Left ventricle myocardium superior (tissue), 1 donor: ENCODE measurements at regions not wholly inside any gene's neighbourhood (a gene's known extent, or its start where the extent isn't known, plus 50 kb on each side); places are given as distances from the start of the nearest gene placed in this dataset.
"Not testable (repeated sequence)": the region's sequence is repeated elsewhere in the genome, so short reads cannot be mapped to it uniquely, and the experiment has no call there.

Experiments
- ATAC-seq: fragments of 200-7000 bp; cut with Tn5 transposase; one replicate; pipeline ENCODE4 v1.9.1; 2020; ENCODE audit warnings: mild to moderate bottlenecking, moderate library complexity
- DNase-seq: peaks from one replicate; pipeline ENCODE4 v3.0.0-alpha.2; 2020
- intact Hi-C: fragments of 100-400 bp; cut with micrococcal nuclease; formaldehyde crosslinking; loops from one replicate; pipeline ENCODE4 v1.11.0; 2022
- donor health status: DM: no; HTN: yes; CAD: no; lungs with severe emphysema.

DNA sequence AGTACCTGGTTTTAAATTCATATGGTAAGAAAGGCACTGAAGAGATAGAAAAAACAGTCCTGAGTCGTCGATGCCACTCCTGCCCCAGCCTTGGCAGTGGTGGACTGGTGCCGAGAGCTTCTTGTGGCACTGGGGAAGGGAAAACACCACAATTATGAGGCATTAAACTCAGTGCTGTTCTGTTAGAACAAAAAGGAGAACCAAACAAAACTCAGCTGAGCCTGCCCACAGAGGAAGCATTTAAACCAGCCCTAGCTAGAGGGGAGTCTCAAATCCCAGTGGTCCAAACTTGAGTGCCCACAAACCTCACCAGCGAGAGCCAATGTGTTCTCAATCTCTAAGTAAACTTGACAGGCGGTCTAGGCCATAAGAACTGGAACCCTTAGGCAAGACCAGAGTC lies 1254.5 kb upstream of the FAM98A start:
- ATAC-seq: no peak
- intact Hi-C loops: no loop called here
- no peak for DNase-seq

DNA sequence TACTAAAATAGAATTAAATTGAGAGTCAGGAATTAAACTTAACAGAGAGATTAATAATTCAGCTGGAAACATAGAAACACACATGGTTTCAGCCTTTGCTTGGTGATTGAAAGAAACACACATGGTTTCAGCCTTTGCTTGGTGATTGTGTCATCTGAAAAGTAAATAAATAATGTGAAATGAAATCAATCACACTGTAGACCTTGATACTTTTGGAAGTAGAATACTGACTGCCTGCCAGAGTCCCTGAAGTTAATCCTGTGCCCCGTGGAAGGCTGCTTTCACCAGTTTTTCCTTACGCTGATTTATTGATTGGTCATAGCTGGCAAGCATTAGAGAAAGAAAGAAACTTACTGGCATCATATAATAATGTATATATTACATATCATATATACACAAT lies 1252.7 kb upstream of the FAM98A start:
- intact Hi-C loops: no loop called here
- DNase-seq: no peak
- no peak for ATAC-seq

DNA sequence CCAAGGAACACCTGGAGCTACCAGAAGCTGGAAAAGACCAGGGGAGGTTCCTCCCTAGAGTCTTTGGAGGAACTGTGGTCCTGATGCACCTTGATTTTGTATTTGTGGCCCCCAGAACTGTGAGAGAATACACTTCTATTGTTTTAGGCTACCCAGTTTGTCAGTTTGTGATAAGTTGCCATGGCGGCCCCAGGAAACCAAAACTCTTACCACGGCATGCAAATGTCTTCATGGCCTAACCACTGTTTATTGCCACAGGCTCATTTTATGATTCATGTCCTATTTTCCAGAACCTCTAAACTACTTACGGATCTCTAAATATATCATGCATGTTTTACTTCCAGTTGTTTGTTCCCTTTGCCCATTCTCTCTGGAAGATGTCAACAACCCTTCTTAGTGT lies 1250.7 kb upstream of the FAM98A start:
- ATAC-seq (no peak), DNase-seq (no peak)
- intact Hi-C loops: no loop called here

DNA sequence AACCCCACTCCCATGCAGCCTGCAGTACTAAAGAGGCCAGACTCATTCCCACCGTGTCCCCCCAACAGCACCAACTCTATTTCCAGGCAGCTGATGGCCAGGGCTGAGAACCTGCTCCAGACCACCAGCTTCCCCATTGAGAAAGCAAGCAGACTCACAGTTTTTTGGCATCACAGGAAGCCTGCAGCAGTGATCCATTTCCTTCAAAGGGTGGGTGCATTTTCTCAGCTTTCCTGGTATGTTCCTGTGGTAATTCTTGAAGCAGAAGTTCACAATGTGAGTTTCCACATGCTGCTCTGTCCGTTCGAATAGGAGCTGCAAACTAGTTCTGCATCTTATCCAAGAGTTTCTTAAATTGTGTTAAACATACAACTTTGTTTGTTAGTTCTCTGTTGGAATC lies 1249.6 kb upstream of the FAM98A start:
- no peak for DNase-seq
- ATAC-seq: no peak
- intact Hi-C loops: no loop called here

DNA sequence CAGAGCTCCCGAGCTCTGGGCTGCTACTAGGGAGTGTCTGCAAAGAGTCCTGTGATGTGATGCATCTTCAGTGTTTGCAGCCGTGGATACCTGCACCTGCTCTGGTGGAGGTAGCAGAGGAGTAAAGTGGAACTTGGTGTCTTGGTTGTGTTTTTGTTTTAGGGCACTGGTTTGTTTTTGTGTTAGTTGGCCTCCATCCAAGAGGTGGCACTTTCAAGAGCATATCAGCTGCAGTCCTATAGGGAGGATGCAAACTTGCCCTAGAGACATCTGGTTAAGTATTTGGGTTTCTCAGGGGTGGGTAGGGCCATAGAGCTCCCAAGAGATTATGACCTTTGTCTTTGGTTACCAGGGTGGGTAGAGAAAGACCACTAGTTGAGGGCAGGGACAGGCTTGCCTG lies 1249.0 kb upstream of the FAM98A start:
- DNase-seq: no peak
- ATAC-seq: no peak
- intact Hi-C loops: no loop called here

DNA sequence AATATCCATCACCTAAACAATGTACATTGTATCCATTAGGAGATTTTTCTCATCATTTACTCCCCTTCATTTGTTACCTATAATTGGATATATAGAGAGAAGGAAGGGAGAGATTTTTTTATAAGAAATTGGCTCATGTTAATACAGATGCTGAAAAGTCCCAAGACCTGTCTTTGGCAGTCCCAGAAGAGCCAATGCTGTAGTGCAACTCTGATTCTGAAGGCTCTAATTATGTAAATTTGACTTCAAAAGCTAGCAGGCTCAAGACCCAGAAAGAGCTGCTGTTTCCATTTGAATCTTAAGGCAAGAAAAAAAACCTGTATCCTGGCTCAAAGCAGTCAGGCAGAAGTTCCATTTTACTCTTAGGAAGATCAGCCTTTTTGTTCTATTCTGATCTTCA lies 1245.5 kb upstream of the FAM98A start:
- intact Hi-C loops: no loop called here
- no peak for DNase-seq
- no peak for ATAC-seq

DNA sequence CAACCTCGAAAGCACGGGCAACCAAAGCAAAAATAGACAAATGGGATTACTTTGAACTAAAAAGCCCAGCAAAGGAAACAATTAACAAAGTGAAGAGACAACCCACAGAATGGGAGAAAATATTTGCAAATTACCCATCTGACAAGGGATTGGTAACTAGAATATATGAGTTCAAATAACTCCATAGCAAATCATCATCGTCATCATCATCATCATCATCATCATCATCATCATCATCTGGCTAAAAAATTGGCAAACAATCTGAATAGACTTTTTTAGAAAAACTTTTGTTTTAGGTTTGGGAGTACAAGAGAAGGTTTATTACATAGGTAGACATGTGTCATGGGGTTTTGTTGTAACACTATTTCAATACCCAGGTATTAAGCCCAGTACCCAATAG lies 1239.3 kb upstream of the FAM98A start:
- intact Hi-C loops: no loop called here
- ATAC-seq: no peak
- DNase-seq: no peak

DNA sequence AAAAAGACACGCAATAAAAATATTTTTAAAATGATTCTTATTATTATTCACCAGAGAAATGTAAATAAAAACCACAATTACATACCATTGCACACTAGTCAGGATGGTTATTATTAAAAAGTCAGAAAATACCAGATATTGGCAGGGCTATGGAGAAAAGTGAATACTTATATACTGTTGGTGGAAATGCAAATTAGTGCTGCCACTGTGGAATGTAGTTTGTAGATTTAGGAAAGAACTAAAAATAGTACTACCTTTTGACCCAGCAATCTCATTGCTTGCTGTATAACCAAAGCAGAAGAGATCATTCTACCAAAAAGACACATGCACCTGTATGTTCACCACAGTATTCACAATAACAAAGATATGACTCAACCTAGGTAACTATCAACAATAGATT lies 1237.3 kb upstream of the FAM98A start:
- no peak for ATAC-seq

DNA sequence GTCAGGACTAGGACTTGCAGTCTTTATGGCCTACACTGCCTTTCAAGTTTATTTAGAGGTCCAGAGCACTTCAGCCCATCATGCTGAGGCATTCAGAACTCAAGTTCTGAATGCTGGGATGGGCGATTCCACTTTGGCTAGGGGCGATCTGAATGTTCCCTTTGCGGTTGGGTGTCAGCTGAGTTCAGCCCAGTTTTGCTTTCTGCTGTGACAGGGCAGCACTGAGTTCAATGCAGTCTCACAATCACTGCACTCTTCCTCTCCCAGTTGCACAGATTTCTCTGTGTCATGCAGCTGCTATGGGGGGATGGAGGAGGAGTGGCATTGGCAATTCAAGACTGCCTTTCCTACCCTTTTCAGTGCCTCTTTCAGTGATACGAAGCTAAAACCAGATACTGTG lies 1232.0 kb upstream of the FAM98A start:
- no peak for ATAC-seq
- no peak for DNase-seq
- intact Hi-C loops: no loop called here

More for the DNA sequence above, 1237.3 kb upstream of the FAM98A start:
- intact Hi-C loops: no loop called here
- no peak for DNase-seq

DNA sequence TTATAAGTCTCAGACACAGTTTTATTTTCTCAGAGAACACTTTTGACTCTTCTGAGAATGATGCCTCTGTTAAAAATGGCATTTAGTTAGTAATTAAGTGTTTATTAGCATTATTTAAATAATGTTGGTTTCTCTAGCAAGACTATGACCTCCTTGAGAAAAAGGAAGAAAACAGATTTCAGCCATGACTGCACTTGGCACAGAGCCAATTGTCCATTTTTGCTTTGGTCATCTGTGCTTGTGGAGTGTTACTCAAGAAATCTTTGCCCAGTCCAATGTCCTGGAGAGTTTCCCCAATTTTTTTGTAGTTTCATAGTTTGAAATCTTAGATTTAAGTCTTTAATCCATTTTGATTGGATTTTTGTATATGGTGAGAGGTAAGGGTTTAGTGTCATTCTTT lies 1229.4 kb upstream of the FAM98A start:
- intact Hi-C loops: no loop called here
- ATAC-seq: no peak
- no peak for DNase-seq

DNA sequence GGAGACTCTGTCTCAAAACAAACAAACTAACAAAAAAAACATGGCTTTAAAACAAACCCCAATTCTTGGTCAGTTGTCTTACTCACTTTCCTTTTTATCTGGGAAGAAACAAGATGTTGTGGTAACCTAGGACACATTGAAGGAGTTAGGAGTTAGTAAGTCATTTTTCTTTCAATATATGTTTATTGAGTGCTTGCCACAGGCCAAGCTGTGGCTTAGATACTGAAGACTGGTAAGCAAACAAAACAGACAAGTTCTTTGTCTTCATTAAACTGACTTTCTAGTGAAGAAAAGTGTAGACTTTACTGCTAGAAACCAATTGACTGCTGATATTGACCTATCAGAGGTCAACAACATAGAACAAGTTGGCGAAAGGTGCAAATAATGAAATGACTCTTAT lies 1228.3 kb upstream of the FAM98A start:
- intact Hi-C loops: no loop called here
- no peak for DNase-seq
- no peak for ATAC-seq

DNA sequence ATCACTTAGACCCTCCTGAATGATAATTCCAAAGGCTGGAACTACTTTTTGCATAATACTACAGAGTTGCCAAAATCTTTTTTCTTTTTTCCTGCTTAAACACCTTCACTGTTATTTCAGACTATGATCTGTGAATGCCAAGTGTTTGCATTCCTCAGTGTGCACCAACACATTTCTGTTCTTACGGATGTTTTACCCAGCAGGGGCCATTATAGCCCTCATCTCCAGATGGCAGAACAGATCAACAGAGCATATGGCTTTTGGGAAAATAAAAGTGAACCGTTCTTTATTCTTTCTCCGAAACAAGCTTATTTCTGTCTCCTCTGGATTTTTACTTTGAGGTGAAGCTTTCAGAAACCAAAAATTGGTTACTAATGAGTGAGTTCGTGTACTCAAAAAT lies 1226.6 kb upstream of the FAM98A start:
- DNase-seq (no peak), ATAC-seq (no peak)
- intact Hi-C loops: no loop called here

DNA sequence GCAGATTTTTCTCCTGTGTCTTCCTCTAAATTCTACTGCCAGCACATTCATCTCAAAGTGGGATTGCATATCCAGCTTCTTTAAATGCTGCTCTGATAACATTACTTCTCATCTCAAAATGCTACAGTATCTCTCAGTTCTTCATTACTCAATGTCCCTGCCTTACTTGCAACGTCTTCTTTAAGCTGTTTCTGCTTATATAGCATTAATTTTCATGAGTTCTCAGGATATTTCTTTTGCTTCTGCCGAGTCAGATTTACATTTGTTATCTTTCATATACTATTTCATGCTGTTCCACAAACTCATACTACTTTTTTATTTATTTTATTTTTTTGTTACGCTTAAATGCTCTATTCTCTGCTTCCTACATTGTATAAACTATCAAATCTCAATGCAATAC lies 1223.5 kb upstream of the FAM98A start:
- intact Hi-C loops: no loop called here
- DNase-seq: no peak
- ATAC-seq: no peak

DNA sequence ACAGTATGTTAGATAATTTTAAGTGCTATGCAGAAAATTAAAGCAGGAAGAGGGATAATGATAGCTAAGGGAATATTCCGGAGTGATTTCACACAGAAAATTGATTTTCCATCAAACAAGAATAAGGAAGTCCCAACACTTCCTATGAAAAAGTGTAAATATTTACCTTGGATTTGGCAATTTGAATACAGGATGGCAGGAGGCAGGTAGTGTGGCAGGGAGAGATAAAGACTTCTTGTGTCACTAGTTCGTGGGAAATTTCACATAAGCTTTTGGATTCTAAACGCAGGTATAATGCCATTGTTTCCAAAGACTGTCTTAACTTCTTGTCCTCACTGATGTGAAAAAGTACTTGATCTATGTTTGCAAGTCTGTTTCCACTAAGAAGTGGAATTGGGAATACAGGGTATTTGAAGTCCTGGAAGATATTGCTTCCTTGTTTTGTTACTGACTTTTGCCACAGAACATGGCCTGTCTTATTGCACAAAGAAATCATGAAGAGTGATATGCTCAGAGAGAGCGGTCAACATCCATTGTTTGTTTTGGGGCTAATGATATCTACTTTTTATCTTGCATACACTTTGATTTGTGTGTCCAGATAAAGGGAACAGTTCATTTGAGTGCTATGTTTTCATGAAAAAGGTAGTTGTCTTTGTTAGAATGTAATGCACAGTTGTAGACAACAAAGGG lies 1216.1 kb upstream of the FAM98A start:
- intact Hi-C loops: no loop called here
- no peak for DNase-seq
- no peak for ATAC-seq

DNA sequence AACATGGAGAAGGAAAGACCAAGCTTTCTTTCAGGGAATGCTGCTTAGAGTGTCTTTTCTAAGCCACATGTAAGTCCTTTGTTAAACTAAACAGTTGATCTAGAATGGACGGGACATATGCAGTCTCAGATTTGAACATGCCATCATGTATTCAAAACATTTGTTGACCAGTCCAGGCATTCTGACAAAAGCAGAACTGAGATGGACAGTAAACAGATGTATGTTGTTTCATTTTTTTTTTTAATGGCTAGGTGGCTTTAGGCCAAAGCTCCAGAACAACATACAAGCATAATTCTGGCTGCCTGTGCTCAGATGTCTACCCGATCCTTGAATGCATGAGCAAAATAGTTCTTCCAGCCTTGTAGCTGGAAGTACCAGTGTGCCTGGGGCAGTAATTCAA lies 1211.4 kb upstream of the FAM98A start:
- intact Hi-C loops: no loop called here
- no peak for ATAC-seq

DNA sequence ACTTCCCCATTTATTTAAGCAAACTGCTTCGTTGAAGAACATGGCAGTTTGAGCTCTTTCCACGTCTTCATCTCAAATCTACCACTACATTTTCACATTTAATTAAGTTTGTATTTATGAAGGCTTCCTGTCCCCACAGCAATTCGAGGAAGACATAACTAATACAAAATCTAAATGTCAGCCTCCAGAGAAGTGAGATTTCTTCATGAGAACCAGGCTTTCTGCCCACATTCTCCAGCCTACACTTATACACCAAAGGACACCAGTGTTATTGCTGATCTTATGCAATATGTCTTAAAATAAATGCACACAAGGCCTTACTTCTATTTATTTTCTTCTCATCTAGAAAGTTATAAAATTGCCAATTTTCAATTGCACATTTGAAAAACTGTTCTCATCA lies 1209.3 kb upstream of the FAM98A start:
- DNase-seq: no peak
- ATAC-seq: no peak

More for the DNA sequence above, 1211.4 kb upstream of the FAM98A start:
- no peak for DNase-seq

DNA sequence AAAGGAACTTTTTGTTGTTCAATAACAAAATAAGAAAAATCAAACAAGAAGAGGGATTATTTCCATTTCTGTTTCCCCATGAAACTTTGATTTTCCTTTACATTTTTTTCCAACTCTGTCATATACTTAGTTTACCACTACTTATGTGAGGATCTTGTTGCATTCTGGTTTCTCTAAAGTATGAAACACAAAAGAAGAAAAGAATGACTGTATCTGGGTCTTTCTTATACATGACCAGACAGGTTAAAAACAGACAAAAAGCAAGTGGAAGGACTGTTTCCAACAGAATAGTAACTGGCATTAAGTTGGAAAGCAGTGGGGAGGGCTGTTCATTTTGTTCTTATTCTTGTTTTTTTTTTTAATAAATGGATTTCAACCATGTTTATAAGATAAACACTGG lies 1207.8 kb upstream of the FAM98A start:
- DNase-seq: no peak
- intact Hi-C loops: no loop called here
- no peak for ATAC-seq

More for the DNA sequence above, 1209.3 kb upstream of the FAM98A start:
- intact Hi-C loops: no loop called here

DNA sequence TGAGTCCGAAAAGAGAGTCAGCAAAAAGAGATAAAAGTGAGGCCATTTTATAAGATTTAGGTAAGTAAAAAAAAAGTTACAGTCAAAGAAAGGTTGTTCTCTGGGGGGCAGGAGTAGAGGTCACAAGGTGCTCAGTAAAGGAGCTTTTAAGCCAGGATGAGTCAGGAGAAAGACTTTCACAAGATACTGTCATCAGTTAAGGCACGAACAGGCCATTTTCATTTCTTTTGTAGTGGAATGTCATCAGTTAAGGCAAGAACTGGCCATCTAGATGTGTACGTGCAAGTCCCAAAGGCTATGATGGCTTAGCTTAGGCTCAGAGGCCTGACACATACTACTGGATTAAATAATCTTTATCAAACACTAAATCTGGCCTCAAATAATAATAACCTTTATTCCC lies 1207.3 kb upstream of the FAM98A start:
- intact Hi-C loops: no loop called here
- ATAC-seq (no peak), DNase-seq (no peak)

DNA sequence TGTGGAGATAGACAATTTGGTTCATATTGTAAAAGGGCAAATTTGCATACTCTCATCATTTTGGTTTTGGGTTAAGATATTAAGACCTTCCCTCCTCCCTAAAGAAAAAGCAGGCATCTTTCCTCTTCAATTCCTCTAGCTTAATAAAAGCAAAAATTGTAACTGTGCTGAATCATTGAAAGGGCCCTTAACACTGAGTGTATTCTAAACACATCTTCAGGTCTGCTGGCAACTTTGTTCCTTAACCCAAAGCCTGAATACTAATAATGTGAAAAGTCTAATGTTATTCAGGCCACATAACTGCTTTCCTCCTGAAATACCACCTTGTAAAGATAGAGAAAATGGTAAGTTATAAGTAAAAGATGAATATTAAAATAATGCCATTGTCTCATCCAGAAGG lies 1200.5 kb upstream of the FAM98A start:
- intact Hi-C loops: no loop called here
- ATAC-seq (no peak), DNase-seq (no peak)

DNA sequence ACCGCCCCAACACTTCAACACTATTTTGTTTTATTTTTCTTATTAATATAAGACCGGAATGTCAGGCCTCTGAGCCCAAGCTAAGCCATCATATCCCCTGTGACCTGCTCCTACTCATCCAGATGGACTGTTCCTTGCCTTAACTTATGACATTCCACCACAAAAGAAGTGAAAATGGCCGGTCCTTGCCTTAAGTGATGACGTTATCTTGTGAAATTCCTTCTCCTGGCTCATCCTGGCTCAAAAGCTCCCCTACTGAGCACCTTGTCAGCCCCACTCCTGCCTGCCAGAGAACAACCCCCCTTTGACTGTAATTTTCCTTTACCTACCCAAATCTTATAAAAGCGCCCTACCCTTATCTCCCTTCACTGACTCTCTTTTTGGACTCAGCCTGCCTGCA lies 1196.5 kb upstream of the FAM98A start:
- intact Hi-C loops, ATAC-seq, DNase-seq: not testable (repeated sequence)

DNA sequence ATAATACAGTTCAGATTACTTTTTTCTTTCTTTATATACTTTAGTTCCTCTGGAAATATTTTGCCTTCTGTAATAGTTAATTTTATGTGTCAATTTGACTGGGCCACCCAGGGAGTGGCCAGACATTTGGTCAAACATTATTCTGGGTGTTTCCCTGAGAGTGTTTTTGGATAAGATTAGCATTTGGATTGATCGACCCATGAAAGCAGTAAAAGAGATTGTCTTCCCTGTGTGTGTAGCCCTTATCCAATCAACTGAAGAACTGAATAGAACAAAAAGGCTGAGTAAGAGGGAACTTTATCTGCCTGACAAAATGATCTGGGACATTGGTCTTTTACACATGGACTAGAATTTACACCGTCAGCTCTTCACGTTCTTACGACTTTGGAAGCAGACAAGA lies 1190.1 kb upstream of the FAM98A start:
- no peak for DNase-seq
- no peak for ATAC-seq
- intact Hi-C loops: no loop called here

DNA sequence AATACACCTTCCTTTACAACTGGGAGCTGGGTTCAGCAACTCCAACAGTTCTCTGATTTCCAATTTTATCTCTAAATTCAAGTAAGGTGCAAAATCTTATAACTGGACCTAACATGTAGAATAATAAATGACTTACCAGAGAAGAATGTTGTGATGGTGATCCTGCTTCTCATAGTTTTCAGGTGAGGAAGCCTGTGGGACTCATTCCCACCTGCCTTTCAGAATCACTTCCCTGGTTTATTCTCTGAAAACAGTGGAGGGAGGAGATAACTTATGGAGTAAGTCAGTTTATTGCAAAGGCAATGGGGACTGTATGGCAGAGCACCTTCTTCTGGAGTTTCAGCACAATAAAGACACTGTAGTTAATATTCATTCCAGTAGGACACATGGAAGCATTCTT lies 1188.2 kb upstream of the FAM98A start:
- no peak for DNase-seq
- intact Hi-C loops: no loop called here

More for the DNA sequence above, 1188.2 kb upstream of the FAM98A start:
- no peak for ATAC-seq
